Gastroesophageal sphincter (tissue), 4 donors: ENCODE measurements at regions not wholly inside any gene's neighbourhood (a gene's known extent, or its start where the extent isn't known, plus 50 kb on each side); places are given as distances from the start of the nearest gene placed in this dataset.

Experiments
- ATAC-seq: fragments of 150-250 bp; one replicate; pipeline ENCODE4 v1.9.1; 2016; ENCODE audit warnings: mild to moderate bottlenecking, moderate library complexity
- H3K27ac ChIP-seq, 4 donors: fragments of 200-600 bp; sonication (generic) in 3 of 4; 1 replicate in 3 of 4; 2 replicates in 1 of 4; pipeline ENCODE4 v1.5.1; 2016 to 2019
- H3K27me3 ChIP-seq: fragments of 200-600 bp; sonication (generic); one replicate; pipeline ENCODE4 v1.5.1; 2019
- H3K36me3 ChIP-seq, 2 donors: fragments of 200-600 bp; sonication (generic); one replicate each; pipeline ENCODE4 v1.5.1; 2019; ENCODE audit warnings: control low read depth in 1 of 2
- H3K4me1 ChIP-seq, 3 donors: fragments of 200-600 bp; sonication (generic); 1 replicate in 2 of 3; 2 replicates in 1 of 3; pipeline ENCODE4 v1.5.1; 2016 to 2019; ENCODE audit warnings: control low read depth in 2 of 3
- H3K4me3 ChIP-seq, 2 donors: fragments of 200-600 bp; sonication (generic); one replicate each; pipeline ENCODE4 v1.5.1; 2019; ENCODE audit warnings: mild to moderate bottlenecking in 1 of 2, moderate library complexity in 1 of 2
- H3K9me3 ChIP-seq, 3 donors: fragments of 200-600 bp; sonication (generic); one replicate each; pipeline ENCODE4 v1.5.1; 2017 to 2019; ENCODE audit warnings: control low read depth in 2 of 3
- CTCF ChIP-seq, 4 experiments: fragments of 200-600 bp in 2 of 4; fragments of 450-650 bp in 2 of 4; sonication (generic) in 1 of 4; IDR thresholded peaks; one replicate each; pipeline ENCODE4 v1.5.1; 2017 to 2019; ENCODE audit warnings: antibody characterized with exemption in 4 of 4, mild to moderate bottlenecking in 2 of 4, moderate library complexity in 2 of 4
- EP300 ChIP-seq: sonication (generic); formaldehyde crosslinking; IDR thresholded peaks from one replicate; pipeline ENCODE4 v1.6.1; 2017; ENCODE audit warnings: antibody characterized with exemption, mild to moderate bottlenecking
- POLR2A ChIP-seq, 2 donors: fragments of 450-650 bp; IDR thresholded peaks; one replicate each; pipeline ENCODE4 v1.6.1; 2017; ENCODE audit warnings: antibody characterized with exemption in 2 of 2, mild to moderate bottlenecking in 2 of 2, moderate library complexity in 1 of 2
- POLR2AphosphoS5 ChIP-seq: sonication (generic); formaldehyde crosslinking; IDR thresholded peaks from one replicate; pipeline ENCODE4 v1.6.1; 2017; ENCODE audit warnings: antibody characterized with exemption
- WGBS, 2 donors: methylation state at CpG; one replicate each; pipeline ENCODE4 v1.1.5; 2018; ENCODE audit warnings: low coverage in 1 of 2; 5-methylcytosine and 5-hydroxymethylcytosine counted together

- ATAC-seq = no peak
- Histone ChIP-seq H3K4me3 (no peak overlapping the region), H3K27me3 (no peaks in the 10 kb centered on the region), H3K9me3 (no peaks in the 10 kb centered on the region), H3K4me1 (peaks cover 0 to 26% (median 0%) of the 10 kb centered on the region in 3 donors), H3K27ac (no peak overlapping the region), H3K36me3 (no peaks in the 10 kb centered on the region)
- no peak for TF ChIP-seq CTCF (IDR thresholded peaks at IDR 0.05)
- TF ChIP-seq POLR2AphosphoS5 = no peak
- TF ChIP-seq POLR2A (IDR thresholded peaks at IDR 0.05) = no peak
- TF ChIP-seq EP300 = no peak
- 88 to 100% methylated on average over 1 to 5 of the region's 8 CpGs for WGBS, 2 donors
These were observed 208.9 kb downstream of the GLI2 start for GRCh38 chr2:120944575-120944974.

GRCh38 chr2:120945091-120945490 is 209.4 kb downstream of the GLI2 start:
- no CpG with 5 or more reads among the region's 10 CpGs for WGBS, 2 donors
- Histone ChIP-seq H3K27ac (no peak overlapping the region), H3K9me3 (no peaks in the 10 kb centered on the region), H3K27me3 (no peaks in the 10 kb centered on the region), H3K4me3 (no peak overlapping the region), H3K36me3 (no peaks in the 10 kb centered on the region), H3K4me1 (peaks cover 0 to 20% (median 0%) of the 10 kb centered on the region in 3 donors)
- no peak for ATAC-seq
- TF ChIP-seq POLR2A (IDR thresholded peaks at IDR 0.05) (no peak), CTCF (IDR thresholded peaks at IDR 0.05) (no peak), POLR2AphosphoS5 (no peak), EP300 (no peak)

GRCh38 chr2:120945832-120946499 is 210.3 kb downstream of the GLI2 start:
- 93% methylated on average over 3 of the region's 4 CpGs; no CpG with 5 or more reads in 1 of the 2 donors for WGBS, 2 donors
- Histone ChIP-seq H3K9me3 (no peaks in the 10 kb centered on the region), H3K27me3 (no peaks in the 10 kb centered on the region), H3K27ac (no peak overlapping the region), H3K4me3 (no peak overlapping the region), H3K36me3 (peaks cover 0 to 2% of the 10 kb centered on the region in 2 donors), H3K4me1 (peaks cover 0 to 12% (median 0%) of the 10 kb centered on the region in 3 donors)
- no peak for TF ChIP-seq POLR2AphosphoS5
- TF ChIP-seq CTCF (IDR thresholded peaks at IDR 0.05) = no peak
- no peak for TF ChIP-seq POLR2A (IDR thresholded peaks at IDR 0.05)
- no peak for ATAC-seq

GRCh38 chr2:120947327-120947726 is 211.7 kb downstream of the GLI2 start:
- H3K27me3 ChIP-seq = no peaks in the 10 kb centered on the region
- H3K27ac ChIP-seq = no peak overlapping the region
- H3K36me3 ChIP-seq = peaks cover 0 to 14% of the 10 kb centered on the region in 2 donors
- H3K4me3 ChIP-seq = no peak overlapping the region
- H3K9me3 ChIP-seq = no peaks in the 10 kb centered on the region
- WGBS, 2 donors = 100% methylated on average over 1 of the region's 5 CpGs; no CpG with 5 or more reads in 1 of the 2 donors
- TF ChIP-seq EP300 = no peak
- no peak for TF ChIP-seq POLR2A (IDR thresholded peaks at IDR 0.05)
- TF ChIP-seq CTCF (IDR thresholded peaks at IDR 0.05) = no peak
- no peak for TF ChIP-seq POLR2AphosphoS5
- H3K4me1 ChIP-seq = no peaks in the 10 kb centered on the region
- no peak for ATAC-seq

GRCh38 chr2:120947982-120948661 is 212.5 kb downstream of the GLI2 start:
- WGBS, 2 donors = no CpG with 5 or more reads among the region's 10 CpGs
- Histone ChIP-seq H3K36me3 (peaks cover 0 to 20% of the 10 kb centered on the region in 2 donors), H3K9me3 (no peaks in the 10 kb centered on the region), H3K27me3 (no peaks in the 10 kb centered on the region), H3K4me3 (no peak overlapping the region), H3K27ac (no peak overlapping the region), H3K4me1 (no peaks in the 10 kb centered on the region)
- TF ChIP-seq POLR2AphosphoS5 (no peak), EP300 (no peak), POLR2A (IDR thresholded peaks at IDR 0.05) (no peak), CTCF (IDR thresholded peaks at IDR 0.05) (no peak)
- no peak for ATAC-seq
